ENCODE measurements at regions not wholly inside any gene's neighbourhood (a gene's known extent, or its start where the extent isn't known, plus 50 kb on each side); places are given as distances from the start of the nearest gene placed in this dataset.

- no peak for TF ChIP-seq CTCF (IDR thresholded peaks at IDR 0.05)
- no peak for TF ChIP-seq POLR2A (IDR thresholded peaks at IDR 0.05)
These were observed 73.4 kb downstream of the NPAP1 start for GRCh38 chr15:24748812-24749439.

Data from thyroid gland (tissue), 4 donors.